HFF-Myc (cell line): ENCODE measurements at regions not wholly inside any gene's neighbourhood (a gene's known extent, or its start where the extent isn't known, plus 50 kb on each side); places are given as distances from the start of the nearest gene placed in this dataset.
A peak's percentile ranks its signal among the peaks of the same experiment; 100 is the strongest.

Source experiments
- DNase-seq: peaks from one replicate; pipeline ENCODE4 v3.0.0-alpha.2; 2011; ENCODE audit warnings: low read depth; ENCODE audit errors: extremely low read depth
- H3K4me3 ChIP-seq: replicated peaks from 2 replicates; pipeline ENCODE4 v1.5.1; 2011; ENCODE audit warnings: low read depth, mild to moderate bottlenecking, control low read depth, low read length
- CTCF ChIP-seq: IDR thresholded peaks from 2 replicates; pipeline ENCODE4 v1.5.1; 2012; ENCODE audit warnings: mild to moderate bottlenecking, low read depth, low read length, control low read depth; ENCODE audit errors: missing control alignments

- TF ChIP-seq CTCF = no peak
- no peak for DNase-seq
- no peak overlapping the region for H3K4me3 ChIP-seq
These were observed 53.8 kb downstream of the ADM start for GRCh38 chr11:10358696-10359095.

GRCh38 chr11:10359171-10359570, 54.3 kb downstream of the ADM start:
- no peak overlapping the region for H3K4me3 ChIP-seq
- TF ChIP-seq CTCF = no peak
- DNase-seq = no peak

- no peak for DNase-seq
- TF ChIP-seq CTCF = no peak
- H3K4me3 ChIP-seq = no peak overlapping the region
These were observed 56.0 kb downstream of the ADM start for GRCh38 chr11:10360835-10361234.

GRCh38 chr11:10365045-10365444, 60.2 kb downstream of the ADM start:
- H3K4me3 ChIP-seq = no peak overlapping the region
- TF ChIP-seq CTCF = no peak
- no peak for DNase-seq

GRCh38 chr11:10366568-10367331, 61.9 kb downstream of the ADM start:
- TF ChIP-seq CTCF = peak; percentile 96
- H3K4me3 ChIP-seq = no peak overlapping the region
- DNase-seq = peak; percentile 95

GRCh38 chr11:10371926-10372641, 67.2 kb downstream of the ADM start:
- no peak for DNase-seq
- no peak overlapping the region for H3K4me3 ChIP-seq
- TF ChIP-seq CTCF = no peak
